ENCODE measurements at regions not wholly inside any gene's neighbourhood (a gene's known extent, or its start where the extent isn't known, plus 50 kb on each side); places are given as distances from the start of the nearest gene placed in this dataset.

DNA sequence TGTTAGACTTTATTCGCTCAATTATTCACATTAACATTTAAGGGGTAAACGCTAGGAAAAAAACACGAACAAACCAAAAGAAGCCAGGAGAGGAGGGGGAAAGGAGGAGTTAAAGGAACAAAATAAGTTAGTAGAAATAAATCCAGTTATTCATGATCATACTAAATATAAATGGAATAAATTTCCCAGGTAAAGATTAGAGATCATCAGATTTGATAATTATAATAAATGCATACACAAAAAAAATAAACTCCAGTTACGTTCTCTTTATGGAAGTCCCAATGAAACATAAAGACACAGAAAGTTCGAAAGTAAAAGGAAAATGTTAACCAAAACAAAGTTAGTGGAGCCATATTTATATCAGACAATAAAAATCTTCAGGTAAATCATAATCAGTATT, 568.7 kb upstream of the NOX3 start:
- no peak overlapping the region for H3K27ac Mint-ChIP-seq
- H3K4me3 Mint-ChIP-seq, result no peak overlapping the region
- H3K4me1 Mint-ChIP-seq, result peaks cover 35% of the 10 kb centered on the region
- TF ChIP-seq, protein P1, sequence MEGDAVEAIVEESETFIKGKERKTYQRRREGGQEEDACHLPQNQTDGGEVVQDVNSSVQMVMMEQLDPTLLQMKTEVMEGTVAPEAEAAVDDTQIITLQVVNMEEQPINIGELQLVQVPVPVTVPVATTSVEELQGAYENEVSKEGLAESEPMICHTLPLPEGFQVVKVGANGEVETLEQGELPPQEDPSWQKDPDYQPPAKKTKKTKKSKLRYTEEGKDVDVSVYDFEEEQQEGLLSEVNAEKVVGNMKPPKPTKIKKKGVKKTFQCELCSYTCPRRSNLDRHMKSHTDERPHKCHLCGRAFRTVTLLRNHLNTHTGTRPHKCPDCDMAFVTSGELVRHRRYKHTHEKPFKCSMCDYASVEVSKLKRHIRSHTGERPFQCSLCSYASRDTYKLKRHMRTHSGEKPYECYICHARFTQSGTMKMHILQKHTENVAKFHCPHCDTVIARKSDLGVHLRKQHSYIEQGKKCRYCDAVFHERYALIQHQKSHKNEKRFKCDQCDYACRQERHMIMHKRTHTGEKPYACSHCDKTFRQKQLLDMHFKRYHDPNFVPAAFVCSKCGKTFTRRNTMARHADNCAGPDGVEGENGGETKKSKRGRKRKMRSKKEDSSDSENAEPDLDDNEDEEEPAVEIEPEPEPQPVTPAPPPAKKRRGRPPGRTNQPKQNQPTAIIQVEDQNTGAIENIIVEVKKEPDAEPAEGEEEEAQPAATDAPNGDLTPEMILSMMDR (IDR thresholded peaks at IDR 0.05; ENCODE audit: unreplicated experiment in 3 of 3), result no peak
- H3K36me3 Mint-ChIP-seq (ENCODE audit: low read depth), result peaks cover 15% of the 10 kb centered on the region
- no peaks in the 10 kb centered on the region for H3K27me3 Mint-ChIP-seq (ENCODE audit: low read depth)
- peaks cover 28% of the 10 kb centered on the region for H3K9me3 Mint-ChIP-seq

DNA sequence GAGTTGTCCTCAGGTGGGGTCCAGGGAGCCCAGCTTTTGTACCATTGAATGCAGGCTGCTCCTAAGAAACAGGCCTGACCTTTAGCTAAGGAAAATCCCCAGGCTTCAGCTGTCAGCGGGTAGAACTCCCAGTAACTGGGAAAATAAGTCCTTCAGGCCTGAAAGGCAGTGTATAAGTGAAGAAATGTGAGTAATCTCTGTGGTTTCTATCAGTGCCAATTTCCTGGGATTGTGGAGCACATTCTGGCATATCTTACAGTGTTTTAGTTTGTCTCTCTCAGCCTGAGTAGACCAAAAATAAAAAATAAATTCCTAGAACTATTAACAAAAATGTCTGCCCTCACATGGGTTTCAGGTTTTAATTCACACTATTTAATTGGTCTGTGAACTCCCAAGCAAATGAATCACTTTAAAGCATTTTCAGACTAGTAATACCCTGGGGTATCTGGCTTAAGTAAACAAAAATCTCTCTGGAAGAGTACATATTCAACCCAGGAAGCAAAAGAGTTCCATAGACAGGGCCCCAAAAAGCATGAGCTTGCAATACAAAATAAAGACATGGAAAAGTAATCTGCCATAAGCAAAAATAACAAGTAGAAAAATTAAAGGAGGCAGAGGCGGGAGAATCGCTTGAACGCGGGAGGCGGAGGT, 566.2 kb upstream of the NOX3 start:
- Mint-ChIP-seq H3K27me3 (ENCODE audit: low read depth) (no peaks in the 10 kb centered on the region), H3K27ac (peak overlapping the region in 2 of 3 experiments; percentile 37 to 56), H3K9me3 (peaks cover 28% of the 10 kb centered on the region), H3K36me3 (ENCODE audit: low read depth) (peaks cover 15% of the 10 kb centered on the region), H3K4me1 (peaks cover 23% of the 10 kb centered on the region), H3K4me3 (no peak overlapping the region)
- TF ChIP-seq, protein P1 (IDR thresholded peaks at IDR 0.05; ENCODE audit: unreplicated experiment in 3 of 3), result no peak

DNA sequence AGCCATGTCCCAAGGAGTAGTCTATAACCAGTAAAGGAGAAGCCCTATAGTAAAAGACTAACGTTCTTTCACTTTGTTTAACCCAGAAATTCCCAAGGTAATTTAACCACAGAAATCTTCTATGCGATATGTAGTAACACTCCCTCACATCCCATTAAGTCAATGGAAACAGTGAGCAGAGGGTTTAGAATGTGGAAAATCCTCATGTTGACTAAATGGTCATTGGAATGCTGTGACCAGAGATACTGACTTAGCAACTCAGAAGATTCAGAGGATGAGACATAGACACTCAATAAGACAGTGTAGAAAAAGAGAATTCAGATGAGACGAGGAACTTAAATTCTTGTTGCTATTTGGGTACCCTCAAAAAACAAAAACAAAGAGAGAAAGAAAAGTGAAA, 562.2 kb upstream of the NOX3 start:
- peaks cover 9% of the 10 kb centered on the region for H3K9me3 Mint-ChIP-seq
- H3K4me1 Mint-ChIP-seq, result peaks cover 23% of the 10 kb centered on the region
- no peak overlapping the region for H3K4me3 Mint-ChIP-seq
- no peaks in the 10 kb centered on the region for H3K36me3 Mint-ChIP-seq (ENCODE audit: low read depth)
- no peak overlapping the region for H3K27ac Mint-ChIP-seq
- H3K27me3 Mint-ChIP-seq (ENCODE audit: low read depth), result no peaks in the 10 kb centered on the region
- TF ChIP-seq, protein P1 (IDR thresholded peaks at IDR 0.05; ENCODE audit: unreplicated experiment in 3 of 3), result no peak

DNA sequence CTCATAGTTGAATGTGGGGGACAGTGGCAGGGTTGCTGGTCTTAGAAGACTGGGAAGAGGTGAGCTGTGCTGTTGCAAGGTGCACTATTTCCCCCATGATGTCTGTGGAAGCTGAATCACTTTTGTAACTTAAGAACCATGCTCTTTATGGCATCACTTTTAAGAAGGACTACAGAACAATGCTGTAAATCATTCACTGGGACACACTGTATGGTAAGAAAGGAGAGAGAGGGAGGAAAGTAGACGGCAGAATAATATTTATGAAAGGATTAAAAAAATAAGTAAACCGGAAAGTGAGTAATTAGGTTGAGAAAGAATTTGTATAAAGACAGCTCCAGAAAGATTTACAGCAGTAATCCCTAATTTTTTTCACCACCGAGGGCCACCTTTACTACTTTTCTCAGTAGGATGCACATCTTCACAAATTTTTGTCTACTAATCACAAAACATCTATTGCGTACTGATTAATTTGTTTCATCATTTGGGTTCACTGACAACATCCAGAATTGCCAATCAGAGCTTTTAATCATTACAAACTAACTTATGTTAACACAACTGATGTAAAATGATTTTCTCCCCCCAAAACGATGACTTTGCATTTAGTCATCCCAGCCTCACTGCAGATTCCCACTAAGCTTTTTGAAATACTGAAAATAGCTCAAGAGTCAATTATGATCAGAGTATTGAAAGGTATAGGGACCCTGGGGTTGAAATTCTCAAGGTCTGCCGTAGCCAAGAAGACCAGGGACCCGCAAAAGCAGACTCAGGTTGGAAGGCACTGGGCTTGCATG, 560.7 kb upstream of the NOX3 start:
- TF ChIP-seq, protein P1 (IDR thresholded peaks at IDR 0.05; ENCODE audit: unreplicated experiment in 3 of 3), result no peak
- peaks cover 3% of the 10 kb centered on the region for H3K9me3 Mint-ChIP-seq
- no peak overlapping the region for H3K27ac Mint-ChIP-seq
- no peak overlapping the region for H3K4me3 Mint-ChIP-seq
- no peaks in the 10 kb centered on the region for H3K36me3 Mint-ChIP-seq (ENCODE audit: low read depth)
- peaks cover 22% of the 10 kb centered on the region for H3K4me1 Mint-ChIP-seq
- H3K27me3 Mint-ChIP-seq (ENCODE audit: low read depth), result no peaks in the 10 kb centered on the region

DNA sequence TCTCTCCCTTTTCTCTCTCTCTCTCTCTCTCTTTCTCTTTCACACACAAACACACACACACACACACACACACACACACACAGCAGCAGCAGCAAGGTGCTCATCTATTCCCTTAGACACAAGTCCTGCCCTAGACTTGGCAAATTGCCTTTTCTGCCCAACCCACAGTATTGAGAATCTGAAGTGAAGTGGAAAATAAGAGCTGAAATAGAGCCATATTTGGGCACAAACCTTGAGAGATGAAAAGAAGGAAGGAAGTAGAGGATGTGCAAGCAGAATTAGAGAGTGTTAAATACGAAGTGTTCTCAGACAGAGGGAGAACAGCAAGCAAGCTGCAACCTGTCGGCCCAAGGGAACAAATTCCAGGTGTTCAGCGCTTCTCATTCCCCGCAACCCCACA, 557.5 kb upstream of the NOX3 start:
- TF ChIP-seq, protein P1 (IDR thresholded peaks at IDR 0.05; ENCODE audit: unreplicated experiment in 3 of 3), result no peak
- Mint-ChIP-seq H3K27me3 (ENCODE audit: low read depth) (no peaks in the 10 kb centered on the region), H3K9me3 (peaks cover 9% of the 10 kb centered on the region), H3K4me3 (no peak overlapping the region), H3K4me1 (peaks cover 4% of the 10 kb centered on the region), H3K36me3 (ENCODE audit: low read depth) (no peaks in the 10 kb centered on the region), H3K27ac (no peak overlapping the region)
